ENCODE measurements at regions not wholly inside any gene's neighbourhood (a gene's known extent, or its start where the extent isn't known, plus 50 kb on each side); places are given as distances from the start of the nearest gene placed in this dataset. TPM values are rescaled to one million over a fixed set of nuclear protein-coding genes. Genes with fewer than 3 reads are reported as not detected.
"Not testable (repeated sequence)": the region's sequence is repeated elsewhere in the genome, so short reads cannot be mapped to it uniquely, and the experiment has no call there.

GRCh38 chr4:86523333-86523732, 70.8 kb upstream of the PTPN13 start:
- no peak for DNase-seq (ENCODE audit: low read depth)

- not testable (repeated sequence) for DNase-seq (ENCODE audit: low read depth)
Observed at GRCh38 chr4:86527713-86528112, 66.4 kb upstream of the PTPN13 start.

- DNase-seq (ENCODE audit: low read depth): no peak
Observed at GRCh38 chr4:86529436-86529835, 64.7 kb upstream of the PTPN13 start.

- DNase-seq (ENCODE audit: low read depth): no peak
Observed at GRCh38 chr4:86530183-86530582, 63.9 kb upstream of the PTPN13 start.

GRCh38 chr4:86531440-86531839, 62.7 kb upstream of the PTPN13 start:
- no peak for DNase-seq (ENCODE audit: low read depth)

- DNase-seq (ENCODE audit: low read depth): no peak
Observed at GRCh38 chr4:86532851-86533250, 61.3 kb upstream of the PTPN13 start.

GRCh38 chr4:86536151-86536550, 58.0 kb upstream of the PTPN13 start:
- no peak for DNase-seq (ENCODE audit: low read depth)

GRCh38 chr4:86542319-86543027, 51.6 kb upstream of the PTPN13 start:
- DNase-seq (ENCODE audit: low read depth): no peak

GRCh38 chr4:86543080-86543479, 51.0 kb upstream of the PTPN13 start:
- DNase-seq (ENCODE audit: low read depth): no peak

GRCh38 chr4:86543560-86544309, 50.4 kb upstream of the PTPN13 start:
- no peak for DNase-seq (ENCODE audit: low read depth)

- no peak for DNase-seq (ENCODE audit: low read depth)
Observed at GRCh38 chr4:86544310-86544966, 49.7 kb upstream of the PTPN13 start.

Small RNAs in the stretch of these regions (microRNA-seq; reads per million reads assigned to microRNA genes)
- gene MIR4452: not detected
